Stimulated activated naive CD4-positive, alpha-beta T cell treated with Interleukin-2 at 50 U/mL for 16 hours (primary cell): ENCODE measurements at regions not wholly inside any gene's neighbourhood (a gene's known extent, or its start where the extent isn't known, plus 50 kb on each side); places are given as distances from the start of the nearest gene placed in this dataset.

Source experiments
- DNase-seq: peaks from one replicate; lab custom pipeline; 2025; lab: John Stamatoyannopoulos, UW

DNA sequence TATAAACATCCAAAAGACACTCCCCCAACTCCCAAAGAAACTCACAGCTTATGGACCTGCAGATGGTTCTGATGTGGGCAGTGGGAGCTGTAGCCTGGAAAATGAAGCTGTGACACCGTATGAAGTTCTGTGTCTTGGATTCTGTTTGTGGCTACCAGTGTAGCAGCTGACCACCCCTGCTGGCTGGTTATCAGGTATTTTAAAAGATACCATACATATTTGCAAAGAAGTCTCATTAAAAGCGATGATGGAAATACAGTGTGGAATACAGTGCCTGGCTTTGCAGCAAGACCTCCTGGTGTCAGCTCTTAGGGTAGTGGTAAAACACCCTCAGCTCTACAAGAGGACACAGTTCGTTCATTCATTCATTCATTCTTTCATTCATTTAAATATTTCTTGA, 194.3 kb upstream of the PRKCQ start:
- DNase-seq: no peak

DNA sequence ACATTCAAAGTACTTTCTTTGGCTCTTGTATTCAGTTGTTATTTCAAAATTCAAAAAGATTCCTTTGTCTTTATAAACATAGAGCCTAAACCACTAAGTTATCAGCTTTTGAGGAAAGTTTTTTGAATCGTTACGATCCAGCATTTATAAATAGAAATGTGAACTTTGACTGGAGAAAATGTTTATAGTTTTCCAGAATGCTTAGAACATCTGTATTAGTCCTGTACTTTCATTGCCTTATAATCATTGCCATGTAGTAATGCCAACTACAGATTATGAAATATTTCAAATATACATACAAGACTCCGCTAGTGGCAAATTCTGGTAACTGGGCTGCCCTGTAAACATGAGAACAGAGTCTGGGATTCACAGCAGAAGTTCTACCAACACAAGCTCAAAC, 191.3 kb upstream of the PRKCQ start:
- DNase-seq: no peak

DNA sequence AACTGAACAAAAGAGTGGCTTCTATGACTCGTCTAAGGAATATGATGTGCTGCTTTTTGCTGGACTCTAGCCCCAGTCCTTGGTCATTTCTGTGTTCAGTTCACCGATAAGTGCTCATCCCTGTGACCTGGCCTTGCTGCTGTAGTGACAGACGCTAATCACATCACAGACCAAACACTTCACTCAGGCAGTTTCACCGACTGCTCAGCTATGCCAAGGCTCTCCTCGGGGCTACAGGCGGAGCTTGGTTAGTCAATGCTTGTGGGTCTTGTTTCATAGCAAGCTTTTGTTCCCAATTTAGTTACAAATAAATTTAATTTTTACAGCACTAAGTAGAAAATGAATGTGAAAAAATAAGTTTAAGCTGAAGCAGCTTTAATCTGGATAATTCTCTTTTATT, 190.8 kb upstream of the PRKCQ start:
- DNase-seq: no peak

DNA sequence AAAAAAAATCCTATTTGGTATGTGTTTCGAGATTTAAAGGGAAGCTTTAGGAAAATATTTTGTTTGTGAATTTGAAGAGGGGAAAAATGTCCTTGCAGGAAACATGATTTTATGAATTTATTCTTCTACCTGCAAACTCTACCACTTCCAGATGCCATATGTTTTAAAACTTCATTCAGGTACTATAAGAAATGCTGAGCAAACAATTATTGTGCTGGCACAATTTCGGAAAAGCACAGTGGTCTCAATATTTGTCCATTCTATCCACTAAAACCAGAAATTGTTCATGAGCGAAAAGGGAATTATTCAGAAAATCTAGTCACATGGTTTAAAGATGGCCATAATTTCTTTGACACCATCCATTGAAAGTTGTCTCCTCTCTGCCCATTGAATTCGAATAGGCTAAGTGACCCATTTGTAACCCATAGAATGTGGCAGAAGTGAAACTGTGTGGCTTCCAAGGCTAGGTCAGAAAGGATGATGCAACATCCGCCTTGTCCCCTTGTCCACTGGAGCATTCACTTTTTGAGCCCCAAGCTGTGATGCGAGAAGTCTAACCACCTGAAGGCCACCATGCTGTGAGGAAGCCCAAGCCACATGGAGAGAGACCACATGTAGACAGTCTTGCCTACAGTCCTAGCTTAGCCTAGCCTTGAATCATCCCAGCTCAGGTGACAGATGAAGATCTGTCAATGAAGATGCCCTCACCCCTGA, 189.8 kb upstream of the PRKCQ start:
- DNase-seq: no peak

DNA sequence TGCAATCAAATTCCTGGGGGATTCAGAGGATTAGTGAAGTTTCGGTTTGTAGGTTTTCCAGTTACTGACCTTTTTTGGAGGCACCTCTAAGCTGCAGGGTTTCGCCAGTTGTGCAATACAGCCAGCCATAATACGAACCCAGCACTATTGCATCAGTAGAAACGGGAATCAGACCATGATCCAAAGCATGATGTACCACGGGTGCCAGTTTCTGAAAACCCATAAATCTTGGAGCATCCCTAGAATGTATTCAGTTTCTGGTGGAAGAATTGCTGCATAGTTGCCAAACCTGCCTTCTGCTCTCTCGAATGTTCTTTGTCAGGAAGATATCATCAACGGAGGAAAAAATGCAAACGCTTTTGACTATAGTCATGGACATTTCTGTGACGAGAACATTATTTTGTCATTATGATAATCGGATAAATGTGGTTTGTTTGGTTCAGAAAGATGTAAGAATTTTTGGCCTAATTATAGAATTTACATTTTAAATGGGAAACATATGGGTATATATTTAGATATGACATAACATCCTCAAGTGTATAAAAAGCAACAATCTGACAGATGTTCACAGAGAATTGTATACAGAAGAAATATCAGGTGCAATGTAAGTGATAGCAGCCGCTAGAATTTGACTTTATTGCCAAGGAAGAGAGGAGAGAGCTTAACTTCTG, 186.2 kb upstream of the PRKCQ start:
- no peak for DNase-seq

DNA sequence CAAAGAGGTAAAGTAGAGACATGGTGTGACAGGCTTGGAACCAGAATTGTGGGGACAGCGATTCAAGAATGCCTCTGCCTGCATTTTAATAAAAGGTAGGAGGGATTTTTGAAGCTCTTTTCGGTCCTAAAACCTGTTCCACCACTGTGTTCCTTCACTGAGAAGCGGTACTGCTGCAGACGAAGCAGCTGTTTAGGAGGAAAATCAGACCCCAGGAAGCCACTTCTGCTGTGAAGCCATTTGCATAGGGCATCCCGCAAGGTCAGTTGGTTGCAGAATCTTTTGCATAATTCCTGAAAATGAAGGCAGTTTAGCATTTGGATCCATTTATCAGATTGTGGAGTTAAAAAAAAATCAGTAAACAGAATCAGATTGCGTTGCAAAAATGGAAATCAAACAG, 183.3 kb upstream of the PRKCQ start:
- no peak for DNase-seq

DNA sequence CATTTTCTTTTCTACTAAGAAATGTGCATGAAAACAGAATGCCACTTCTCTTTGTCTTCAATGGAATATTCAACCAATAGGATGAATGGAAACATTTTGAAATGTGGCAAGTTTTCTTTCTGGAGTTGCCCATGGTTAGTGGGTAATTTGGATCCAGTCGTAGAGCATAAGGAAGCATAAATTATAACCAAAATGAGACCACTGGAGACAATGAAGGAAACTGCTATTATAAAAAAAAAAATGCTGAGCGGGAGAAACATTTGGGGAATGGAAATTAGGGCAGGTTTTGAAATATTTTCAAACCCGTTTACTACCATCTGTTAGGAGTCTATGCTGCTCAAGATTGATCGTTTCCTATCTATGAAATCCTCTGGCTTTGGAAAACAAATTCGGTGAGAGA, 182.9 kb upstream of the PRKCQ start:
- no peak for DNase-seq

DNA sequence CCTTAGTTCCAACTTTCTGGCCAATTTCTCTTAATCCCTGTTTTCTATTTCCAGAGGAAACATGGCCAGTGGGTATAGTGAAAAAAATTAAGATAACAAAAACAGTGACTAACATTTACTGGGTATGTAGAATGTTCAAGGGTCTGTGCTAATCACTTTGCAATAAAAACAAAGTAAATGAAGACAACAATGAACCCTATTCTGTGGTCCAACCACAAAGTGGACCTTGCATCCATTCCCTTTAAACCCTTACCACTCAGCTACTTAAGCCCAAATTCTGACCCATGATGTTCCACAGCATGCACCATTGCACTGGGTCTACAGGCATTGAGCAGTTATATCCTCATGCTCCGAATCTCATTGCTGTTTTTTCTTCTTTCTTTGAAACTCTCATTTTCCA, 179.9 kb upstream of the PRKCQ start:
- DNase-seq: no peak

DNA sequence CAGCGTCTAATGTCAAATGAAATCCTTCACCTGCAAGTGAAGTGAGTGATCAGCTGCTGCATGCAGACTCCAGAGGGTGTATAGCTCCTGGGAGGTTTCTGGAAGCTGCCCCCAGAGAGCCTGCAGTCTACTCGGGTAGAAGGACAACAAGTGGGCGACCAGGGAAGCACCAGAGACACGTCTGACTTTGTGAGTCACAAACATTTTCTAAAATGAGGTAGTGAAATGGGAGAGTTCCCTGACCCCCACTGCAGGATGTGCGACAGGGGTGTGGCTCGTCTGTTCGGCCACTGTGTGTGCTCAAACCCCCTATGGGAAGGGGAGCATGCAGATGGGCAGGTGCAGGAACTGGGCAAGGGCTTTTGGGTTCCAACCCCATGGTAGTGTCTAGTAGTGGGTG, 177.1 kb upstream of the PRKCQ start:
- no peak for DNase-seq

DNA sequence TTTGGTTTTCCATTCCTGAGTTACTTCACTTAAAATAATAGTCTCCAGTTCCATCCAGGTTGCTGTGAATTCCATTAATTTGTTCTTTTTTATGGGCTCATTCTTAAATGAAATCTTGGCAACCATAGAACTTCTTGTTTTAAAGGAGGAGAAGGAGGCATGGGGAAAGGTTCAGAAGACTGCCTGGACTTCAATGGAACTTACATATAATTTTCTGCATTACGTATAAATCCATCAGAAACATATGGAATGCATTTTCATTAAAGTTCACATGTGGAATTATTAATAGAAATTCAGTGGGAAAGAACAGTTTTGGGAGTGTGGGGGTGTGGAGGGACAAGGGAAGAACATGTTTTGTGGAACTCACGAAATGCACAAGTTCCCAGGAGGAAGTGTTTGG, 176.6 kb upstream of the PRKCQ start:
- no peak for DNase-seq

DNA sequence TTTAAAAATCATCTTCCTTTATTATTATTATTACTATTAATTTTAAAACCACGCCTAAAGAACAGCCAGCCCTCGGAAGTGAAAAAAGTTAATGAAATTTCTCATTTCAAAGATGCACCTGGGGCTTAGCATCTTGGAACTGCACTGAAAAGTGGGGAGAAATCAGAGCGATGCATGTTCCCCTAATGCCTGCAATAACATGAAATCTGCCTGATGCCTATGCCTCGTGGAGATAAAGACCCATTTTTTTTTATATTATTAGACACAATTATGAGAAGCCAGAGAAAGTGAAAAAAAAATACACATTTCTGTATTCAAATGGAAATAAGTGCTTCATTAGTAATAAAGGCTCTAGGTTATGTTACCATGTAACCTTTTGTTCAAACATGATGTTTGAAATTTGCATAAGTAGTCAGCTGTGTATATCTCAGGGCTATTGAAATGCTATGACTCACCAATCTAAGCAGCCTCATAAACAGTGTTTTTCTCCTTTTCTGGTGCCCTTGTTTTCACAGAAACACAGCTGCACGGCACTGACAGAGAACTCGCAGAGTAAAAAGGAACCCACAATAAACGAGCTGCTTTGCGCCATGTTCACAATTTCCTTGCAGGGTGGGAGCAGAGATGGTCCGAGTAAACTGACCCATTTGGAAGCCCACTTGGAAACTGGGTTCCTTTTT, 175.8 kb upstream of the PRKCQ start:
- DNase-seq: no peak

DNA sequence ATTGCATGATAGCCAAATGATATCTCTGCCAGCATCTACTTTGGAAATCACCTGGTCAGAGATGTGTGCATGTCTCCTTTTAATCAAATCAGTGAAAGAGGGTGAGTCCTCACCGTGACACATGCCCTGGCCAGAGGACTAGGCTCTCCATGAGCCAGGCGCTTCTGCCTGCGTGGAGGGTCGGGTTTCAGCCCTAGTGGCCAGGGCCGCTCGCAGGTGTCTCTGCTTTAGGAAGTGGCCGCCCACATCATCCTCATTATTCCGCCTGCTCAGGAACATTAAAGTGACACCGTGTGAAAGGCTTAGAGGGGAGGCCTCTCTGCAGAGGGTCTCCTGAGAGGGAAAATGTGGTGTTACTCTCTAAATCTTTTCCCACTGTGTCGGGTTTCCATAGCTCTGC, 173.6 kb upstream of the PRKCQ start:
- DNase-seq: no peak

DNA sequence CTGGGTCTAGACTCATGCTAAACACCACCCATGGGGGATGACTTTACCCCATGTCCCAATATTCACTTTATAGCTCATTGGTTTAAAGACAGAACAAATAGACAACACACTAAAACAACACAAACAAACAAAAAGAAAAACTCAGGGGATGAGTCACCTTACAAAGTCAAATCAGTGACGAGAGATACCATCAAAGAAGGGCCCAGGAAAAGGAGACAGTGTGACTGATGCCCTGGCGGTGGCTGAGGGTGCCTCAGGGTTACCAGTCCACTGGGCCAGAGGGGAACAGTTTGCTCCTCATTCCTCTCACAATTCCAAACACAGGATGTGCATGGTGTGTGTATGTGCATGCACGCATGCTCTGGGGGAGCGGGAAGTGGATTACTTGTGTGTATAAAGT, 171.3 kb upstream of the PRKCQ start:
- DNase-seq: no peak

DNA sequence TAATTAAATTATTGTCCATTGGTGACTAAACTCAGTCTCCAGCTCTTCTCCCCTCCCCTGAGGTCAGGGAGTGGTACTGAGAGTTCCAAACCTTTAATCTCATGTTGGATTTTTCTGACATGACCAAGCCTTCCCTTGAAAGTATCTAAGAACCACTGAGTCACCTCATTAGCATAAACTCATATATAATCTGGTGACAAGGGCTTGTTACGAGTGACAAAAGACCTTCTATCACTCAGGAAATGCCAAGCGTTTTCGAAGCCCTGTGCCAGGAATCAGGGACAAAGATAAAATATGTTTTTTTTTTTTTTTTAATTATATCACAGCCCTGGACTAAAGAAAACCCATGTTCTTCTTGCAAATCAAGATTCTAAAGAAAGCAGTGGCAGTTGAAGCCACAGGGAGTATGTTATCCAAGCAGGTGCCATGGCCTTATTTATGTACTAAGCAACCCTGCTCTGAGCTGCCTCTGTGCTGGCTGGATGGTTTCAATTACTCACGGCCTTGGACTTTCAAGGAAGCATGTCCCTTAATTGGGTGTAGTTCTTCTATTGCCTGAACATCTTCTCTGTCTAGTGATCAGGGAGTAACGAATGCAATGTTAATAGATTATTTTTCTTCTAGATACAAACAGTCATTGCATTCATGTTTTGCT, 169.0 kb upstream of the PRKCQ start:
- no peak for DNase-seq

DNA sequence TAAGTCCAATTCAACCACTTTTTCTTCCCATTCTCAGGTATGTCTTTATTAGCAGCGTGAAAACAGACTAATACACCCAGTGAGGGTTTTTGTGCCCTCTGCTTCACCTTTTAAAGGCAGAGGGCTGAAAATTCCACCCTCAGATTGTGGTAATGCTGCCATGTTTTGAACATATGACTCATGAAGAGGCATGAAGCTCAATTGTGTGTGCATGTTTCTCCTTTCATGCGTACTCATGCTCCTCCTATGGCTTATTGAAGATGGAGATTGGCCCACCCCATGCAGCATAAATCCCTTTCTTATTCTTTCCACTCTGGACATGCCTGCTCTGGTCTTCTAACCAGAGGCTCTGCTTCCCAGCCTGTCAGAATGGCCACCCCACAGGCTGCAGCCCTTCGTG, 168.0 kb upstream of the PRKCQ start:
- no peak for DNase-seq

DNA sequence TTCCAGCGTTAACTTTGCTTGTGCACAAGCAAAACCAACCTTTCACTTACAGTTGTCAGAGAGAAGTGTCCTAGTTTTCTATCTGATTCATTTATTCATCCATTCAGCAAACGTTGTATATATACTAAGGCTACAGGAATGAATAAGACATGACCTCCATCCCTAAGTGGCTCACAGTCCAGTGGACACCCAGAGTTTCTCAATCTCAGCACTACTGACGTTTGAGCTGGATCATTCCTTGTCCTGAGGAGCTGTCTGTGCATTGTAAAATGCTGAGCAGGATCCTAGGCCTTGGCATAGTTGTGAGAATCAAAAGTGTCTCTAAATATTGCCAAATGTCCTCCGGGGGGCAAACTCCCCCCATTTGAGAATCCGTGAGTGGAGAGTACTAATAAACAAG, 166.7 kb upstream of the PRKCQ start:
- no peak for DNase-seq

DNA sequence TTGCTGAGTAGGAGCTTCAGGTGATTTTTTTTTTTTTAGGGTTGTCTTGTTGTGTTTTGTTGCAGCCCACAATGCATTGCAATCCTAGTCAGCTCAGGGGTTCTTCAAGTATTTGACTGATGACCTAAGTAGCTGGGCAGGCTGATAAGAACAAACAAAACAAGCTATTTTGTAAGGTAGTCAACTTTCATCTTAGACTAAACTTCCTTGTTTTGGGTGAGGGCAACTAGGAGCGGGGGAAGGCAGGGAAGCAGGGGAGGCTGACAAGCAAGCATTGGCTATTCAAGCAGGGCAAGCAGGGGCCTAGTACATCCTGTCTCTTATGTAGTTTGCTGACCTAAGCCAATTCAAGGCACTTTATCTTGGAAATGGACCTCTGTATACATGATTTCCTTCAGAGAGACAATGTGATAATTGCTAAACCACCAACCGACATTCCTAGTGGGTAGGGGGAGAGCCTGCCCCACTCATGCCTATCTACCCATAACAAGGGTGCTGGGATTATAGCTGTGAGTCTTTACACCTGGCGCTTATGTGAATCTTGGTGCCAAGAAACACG, 163.3 kb upstream of the PRKCQ start:
- DNase-seq: no peak

DNA sequence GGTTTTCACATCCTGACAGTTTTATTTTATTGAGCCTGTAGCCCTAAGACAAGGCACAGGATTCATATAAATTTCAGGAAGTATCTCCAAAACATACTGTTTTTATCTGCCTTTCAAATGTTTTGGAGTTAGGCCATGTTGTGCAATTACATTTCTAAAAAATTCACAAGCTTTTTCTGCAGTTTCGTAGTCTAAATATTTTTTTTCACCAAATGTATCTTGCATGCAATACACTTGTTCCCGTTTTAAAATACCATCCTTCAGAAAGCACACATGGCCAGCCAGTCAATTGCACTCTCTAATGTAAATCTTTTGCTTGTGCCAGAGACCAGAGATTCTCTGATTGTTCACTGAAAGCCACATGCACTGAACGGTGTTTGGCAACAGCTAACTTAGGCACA, 161.5 kb upstream of the PRKCQ start:
- DNase-seq: no peak

DNA sequence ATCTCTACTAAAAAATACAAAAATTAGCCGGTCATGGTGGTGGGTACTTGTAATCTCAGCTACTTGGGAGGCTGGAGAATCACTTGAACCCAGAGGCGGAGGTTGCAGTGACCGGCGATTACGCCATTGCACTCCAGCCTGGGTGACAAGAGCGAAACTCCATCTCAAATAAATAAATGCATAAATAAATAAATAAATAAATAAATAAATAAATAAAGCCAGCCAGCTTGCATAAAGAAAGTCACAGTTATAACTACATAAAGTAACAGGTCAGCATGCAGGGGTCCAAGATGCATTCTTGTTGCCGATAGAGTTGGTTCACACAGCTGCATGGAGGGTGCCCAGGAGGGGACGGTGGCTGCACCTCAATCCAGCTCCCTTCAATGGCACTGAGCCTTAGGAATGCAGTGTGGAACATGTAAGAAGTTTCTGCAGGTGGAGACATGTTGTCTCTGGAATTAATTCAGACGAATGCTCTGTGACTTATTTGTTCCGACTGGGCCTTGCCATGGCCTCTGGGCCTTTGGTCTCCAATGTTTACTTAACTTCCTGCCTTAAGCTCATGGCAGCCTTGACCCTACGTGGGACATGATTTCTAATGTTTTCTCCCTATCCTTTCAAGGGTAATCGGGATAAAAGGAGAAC, 159.6 kb upstream of the PRKCQ start:
- DNase-seq: no peak

DNA sequence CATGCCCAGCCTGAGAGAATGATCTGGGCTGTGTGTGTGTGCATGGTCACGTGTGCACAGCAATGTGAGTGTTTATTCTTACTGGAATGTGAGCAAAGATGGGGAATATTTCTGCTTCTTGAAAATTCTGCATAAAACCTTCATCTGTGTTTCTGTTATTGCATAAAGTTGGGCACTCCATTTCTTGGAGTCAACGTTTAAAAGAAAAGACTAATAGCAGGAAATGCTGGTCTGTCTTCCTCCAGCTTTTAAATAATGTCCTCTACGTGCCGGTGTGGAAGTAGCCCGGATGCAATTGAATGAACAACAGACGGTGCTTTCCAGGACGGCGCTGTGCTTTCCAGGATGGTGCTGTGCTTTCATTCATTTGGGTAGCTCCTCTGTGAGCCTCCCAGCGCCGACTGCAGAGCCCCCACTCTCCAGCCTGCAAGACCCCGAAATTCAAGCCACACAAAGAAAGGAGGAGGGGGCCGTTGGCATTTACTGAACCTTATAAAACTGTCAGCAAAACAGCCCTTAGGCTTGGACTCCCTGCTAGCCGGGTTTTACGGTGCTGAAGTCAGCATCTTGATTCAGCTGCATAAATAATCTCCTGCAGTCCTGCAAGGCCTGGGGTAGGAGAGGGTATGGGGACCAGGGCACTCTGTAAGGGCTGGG, 158.2 kb upstream of the PRKCQ start:
- DNase-seq: no peak

DNA sequence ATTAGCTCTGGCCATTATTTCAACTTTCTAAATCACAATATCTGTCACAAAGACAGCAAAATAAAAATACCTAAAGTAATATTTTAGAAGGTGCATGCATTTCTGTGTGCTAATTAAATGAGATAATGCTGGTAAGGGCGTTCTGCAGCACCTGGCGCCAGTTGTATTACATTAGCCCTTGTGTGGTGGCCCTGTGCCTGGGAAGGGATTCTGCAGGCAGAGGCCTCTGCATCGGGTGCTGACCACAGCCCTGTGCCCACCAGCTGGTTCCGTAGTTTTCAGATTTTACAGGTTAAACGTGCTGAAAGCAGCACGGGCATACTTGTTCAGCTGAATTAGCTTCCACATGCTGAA, 157.7 kb upstream of the PRKCQ start:
- DNase-seq: no peak
